Natural killer cell (primary cell): ENCODE measurements at regions not wholly inside any gene's neighbourhood (a gene's known extent, or its start where the extent isn't known, plus 50 kb on each side); places are given as distances from the start of the nearest gene placed in this dataset.

Experiments used
- ATAC-seq, 3 donors: fragments of 150-1000 bp in 2 of 3; fragments of 200-7000 bp in 1 of 3; cut with Tn5 transposase; 1 replicate in 1 of 3; 2 replicates in 2 of 3; pipeline ENCODE4 v1.10.0; 2021; ENCODE audit warnings: mild to moderate bottlenecking in 2 of 3, moderate library complexity in 2 of 3
- DNase-seq, 2 donors: peaks; one replicate each; pipeline versions ENCODE4 v3.0.0 to v3.0.0-alpha.2; 2013 to 2021; ENCODE audit warnings: mixed read lengths in 1 of 2
- H3K27ac ChIP-seq: one replicate; pipeline ENCODE4 v1.5.1; 2013; ENCODE audit warnings: mild to moderate bottlenecking, low read length
- H3K27me3 ChIP-seq: one replicate; pipeline ENCODE4 v1.6.1; 2013; ENCODE audit warnings: low read length; ENCODE audit not compliant: control insufficient read depth, insufficient read depth
- H3K36me3 ChIP-seq: one replicate; pipeline ENCODE4 v1.6.1; 2013; ENCODE audit warnings: low read length; ENCODE audit not compliant: control insufficient read depth, insufficient read depth
- H3K4me1 ChIP-seq: one replicate; pipeline ENCODE4 v1.6.1; 2013; ENCODE audit warnings: low read length; ENCODE audit not compliant: control insufficient read depth, insufficient read depth
- H3K4me3 ChIP-seq: one replicate; pipeline ENCODE4 v1.5.1; 2013; ENCODE audit warnings: low read length
- H3K9me3 ChIP-seq: one replicate; pipeline ENCODE4 v1.6.1; 2013; ENCODE audit warnings: low read length; ENCODE audit not compliant: control insufficient read depth, insufficient read depth
- H3K27ac Mint-ChIP-seq, 2 donors: one replicate each; pipeline ENCODE4 v1.8.0; 2022; ENCODE audit warnings: mild to moderate bottlenecking in 2 of 2, mixed read lengths in 2 of 2, moderate library complexity in 1 of 2
- H3K27me3 Mint-ChIP-seq, 2 donors: one replicate each; pipeline ENCODE4 v1.8.0; 2022; ENCODE audit warnings: low read depth in 2 of 2, mixed read lengths in 2 of 2
- H3K36me3 Mint-ChIP-seq: one replicate; pipeline ENCODE4 v1.8.0; 2022; ENCODE audit warnings: mixed read lengths
- H3K4me1 Mint-ChIP-seq, 2 donors: one replicate each; pipeline ENCODE4 v1.8.0; 2022; ENCODE audit warnings: mixed read lengths in 2 of 2
- H3K4me3 Mint-ChIP-seq: one replicate; pipeline ENCODE4 v1.8.0; 2022; ENCODE audit warnings: mild to moderate bottlenecking, moderate library complexity, mixed read lengths
- H3K9me3 Mint-ChIP-seq, 2 donors: one replicate each; pipeline ENCODE4 v1.8.0; 2022; ENCODE audit warnings: mixed read lengths in 2 of 2
- WGBS: methylation state at CpG from one replicate; pipeline ENCODE4 v1.1.7; 2013; ENCODE audit warnings: missing lambda C conversion rate; ENCODE audit not compliant: insufficient coverage; 5-methylcytosine and 5-hydroxymethylcytosine counted together
- intact Hi-C: fragments of 100-400 bp; cut with micrococcal nuclease; formaldehyde crosslinking; loops from one replicate; pipeline ENCODE4 v1.14.2; 2022
- TF ChIP-seq, protein P1 (sequence below): fragments of 200-600 bp; IDR thresholded peaks from one replicate; pipeline ENCODE4 v1.8.0; 2022; ENCODE audit warnings: antibody characterized with exemption

DNA sequence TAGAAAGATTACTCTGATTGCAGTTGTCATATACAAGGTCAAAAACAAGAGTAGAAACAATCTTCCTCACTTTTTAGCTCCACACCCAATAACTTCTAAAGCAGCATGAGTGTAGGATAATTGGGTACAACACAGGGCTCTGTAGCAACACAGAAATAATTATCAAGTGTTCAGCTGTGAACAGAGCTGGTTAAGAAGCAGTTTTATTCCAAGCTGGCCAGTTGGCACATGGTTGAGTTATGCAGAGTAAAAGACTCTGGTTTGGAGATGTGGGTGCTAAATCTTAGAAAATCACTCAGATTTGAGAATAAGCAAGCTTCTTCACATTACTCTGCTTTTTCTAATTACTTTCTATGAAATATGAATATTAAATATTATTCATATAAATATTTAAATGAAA lies 118.5 kb downstream of the KIF2B start:
- Histone ChIP-seq H3K9me3 (no peaks in the 10 kb centered on the region), H3K27ac (no peak overlapping the region), H3K36me3 (no peaks in the 10 kb centered on the region), H3K27me3 (no peaks in the 10 kb centered on the region), H3K4me3 (no peak overlapping the region), H3K4me1 (no peaks in the 10 kb centered on the region)
- no peaks in the 10 kb centered on the region for H3K36me3 Mint-ChIP-seq
- DNase-seq (no peak), ATAC-seq (no peak)
- H3K27ac Mint-ChIP-seq = no peak overlapping the region
- no peaks in the 10 kb centered on the region for H3K27me3 Mint-ChIP-seq
- no peaks in the 10 kb centered on the region for H3K4me1 Mint-ChIP-seq
- H3K9me3 Mint-ChIP-seq = peaks cover 12 to 18% of the 10 kb centered on the region in 2 donors
- TF ChIP-seq, protein P1, sequence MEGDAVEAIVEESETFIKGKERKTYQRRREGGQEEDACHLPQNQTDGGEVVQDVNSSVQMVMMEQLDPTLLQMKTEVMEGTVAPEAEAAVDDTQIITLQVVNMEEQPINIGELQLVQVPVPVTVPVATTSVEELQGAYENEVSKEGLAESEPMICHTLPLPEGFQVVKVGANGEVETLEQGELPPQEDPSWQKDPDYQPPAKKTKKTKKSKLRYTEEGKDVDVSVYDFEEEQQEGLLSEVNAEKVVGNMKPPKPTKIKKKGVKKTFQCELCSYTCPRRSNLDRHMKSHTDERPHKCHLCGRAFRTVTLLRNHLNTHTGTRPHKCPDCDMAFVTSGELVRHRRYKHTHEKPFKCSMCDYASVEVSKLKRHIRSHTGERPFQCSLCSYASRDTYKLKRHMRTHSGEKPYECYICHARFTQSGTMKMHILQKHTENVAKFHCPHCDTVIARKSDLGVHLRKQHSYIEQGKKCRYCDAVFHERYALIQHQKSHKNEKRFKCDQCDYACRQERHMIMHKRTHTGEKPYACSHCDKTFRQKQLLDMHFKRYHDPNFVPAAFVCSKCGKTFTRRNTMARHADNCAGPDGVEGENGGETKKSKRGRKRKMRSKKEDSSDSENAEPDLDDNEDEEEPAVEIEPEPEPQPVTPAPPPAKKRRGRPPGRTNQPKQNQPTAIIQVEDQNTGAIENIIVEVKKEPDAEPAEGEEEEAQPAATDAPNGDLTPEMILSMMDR = no peak
- H3K4me3 Mint-ChIP-seq = no peak overlapping the region
- intact Hi-C loops = no loop called here

DNA sequence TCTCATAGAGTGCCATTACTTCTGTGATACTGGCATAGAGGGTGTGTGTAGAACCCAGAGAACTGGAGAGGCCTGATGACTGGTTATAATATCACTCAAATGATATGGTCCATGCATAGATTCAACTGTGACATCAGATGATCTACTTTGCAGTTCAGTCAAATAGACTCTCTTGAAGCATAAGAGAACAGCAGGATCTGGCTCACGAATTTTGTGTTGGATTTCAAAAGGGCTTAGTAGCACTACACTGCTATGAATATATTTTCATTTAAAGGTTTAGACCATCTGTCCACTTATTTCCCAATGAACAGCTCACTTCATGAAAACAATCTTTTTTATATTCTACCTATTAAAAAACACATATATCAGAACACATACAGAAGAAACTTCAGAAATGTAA lies 119.7 kb downstream of the KIF2B start:
- H3K9me3 ChIP-seq = no peaks in the 10 kb centered on the region
- no peak for ATAC-seq
- TF ChIP-seq, protein P1 = no peak

DNA sequence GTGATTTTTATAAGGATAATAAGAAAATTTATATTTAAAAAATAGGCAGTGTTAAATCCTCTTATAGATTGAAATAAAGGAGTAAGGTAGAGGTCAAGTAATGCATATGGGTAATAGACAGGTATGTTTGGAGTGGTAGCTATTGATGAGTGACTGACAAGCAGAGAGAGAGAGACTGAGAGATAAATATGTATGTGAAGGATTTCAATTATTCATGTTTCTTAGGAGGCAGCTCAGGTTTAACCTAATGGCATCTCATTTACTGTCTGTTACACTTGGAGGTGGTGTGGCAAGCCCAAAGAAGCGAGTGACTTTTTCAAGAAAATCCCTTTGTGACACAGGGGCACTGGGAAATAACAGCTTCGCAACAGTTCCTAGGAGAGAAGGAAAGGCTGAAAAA lies 120.2 kb downstream of the KIF2B start:
- no peak overlapping the region for H3K27ac ChIP-seq
- H3K4me3 Mint-ChIP-seq = no peak overlapping the region
- no peak overlapping the region for H3K4me3 ChIP-seq
- TF ChIP-seq, protein P1 = no peak
- H3K9me3 Mint-ChIP-seq = peaks cover 11 to 12% of the 10 kb centered on the region in 2 donors
- no peaks in the 10 kb centered on the region for H3K36me3 ChIP-seq
- intact Hi-C loops = no loop called here
- DNase-seq = no peak
- H3K27me3 ChIP-seq = no peaks in the 10 kb centered on the region
- no peak overlapping the region for H3K27ac Mint-ChIP-seq
- H3K4me1 ChIP-seq = no peaks in the 10 kb centered on the region
- H3K4me1 Mint-ChIP-seq = no peaks in the 10 kb centered on the region
- no peaks in the 10 kb centered on the region for H3K36me3 Mint-ChIP-seq
- no peaks in the 10 kb centered on the region for H3K27me3 Mint-ChIP-seq
- no peak for ATAC-seq
- H3K9me3 ChIP-seq = no peaks in the 10 kb centered on the region
- 73% methylated on average over 1 of the region's 2 CpGs for WGBS

More for the DNA sequence above, 119.7 kb downstream of the KIF2B start:
- no peak for DNase-seq
- no peaks in the 10 kb centered on the region for H3K4me1 Mint-ChIP-seq
- intact Hi-C loops = no loop called here
- H3K36me3 Mint-ChIP-seq = no peaks in the 10 kb centered on the region
- no peaks in the 10 kb centered on the region for H3K27me3 Mint-ChIP-seq
- H3K9me3 Mint-ChIP-seq = peaks cover 12 to 16% of the 10 kb centered on the region in 2 donors
- H3K27ac Mint-ChIP-seq = no peak overlapping the region
- Histone ChIP-seq H3K36me3 (no peaks in the 10 kb centered on the region), H3K4me1 (no peaks in the 10 kb centered on the region), H3K27ac (no peak overlapping the region), H3K27me3 (no peaks in the 10 kb centered on the region), H3K4me3 (no peak overlapping the region)
- no peak overlapping the region for H3K4me3 Mint-ChIP-seq
- 25% methylated on average over 1 of the region's 1 CpG for WGBS

DNA sequence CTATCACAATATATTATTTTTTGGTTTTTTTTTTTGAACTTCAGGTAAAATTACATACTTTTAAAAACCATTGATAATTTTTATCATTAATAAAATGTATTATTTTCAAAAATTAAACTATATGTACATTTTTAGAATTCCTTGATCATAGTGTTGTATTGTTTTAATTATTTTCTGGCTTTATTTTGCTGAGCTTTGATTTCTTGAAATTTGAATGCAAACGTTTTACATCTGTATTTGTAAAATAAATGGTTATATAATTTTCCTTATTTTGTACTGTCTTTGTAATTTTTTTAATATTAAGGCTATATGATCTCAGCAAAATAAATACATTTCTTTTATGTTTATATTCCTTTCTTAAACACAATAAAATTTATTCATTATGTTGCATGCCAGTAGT lies 125.6 kb downstream of the KIF2B start:
- intact Hi-C loops = no loop called here
- no peak overlapping the region for H3K27ac Mint-ChIP-seq
- Histone ChIP-seq H3K36me3 (no peaks in the 10 kb centered on the region), H3K27me3 (no peaks in the 10 kb centered on the region), H3K9me3 (peaks cover 12% of the 10 kb centered on the region), H3K4me3 (no peak overlapping the region), H3K4me1 (no peaks in the 10 kb centered on the region), H3K27ac (no peak overlapping the region)
- ATAC-seq (no peak), DNase-seq (no peak)
- H3K27me3 Mint-ChIP-seq = no peaks in the 10 kb centered on the region
- no CpG with 5 or more reads among the region's 1 CpG for WGBS
- H3K4me1 Mint-ChIP-seq = no peaks in the 10 kb centered on the region
- TF ChIP-seq, protein P1 = no peak
- peaks cover 12 to 13% of the 10 kb centered on the region in 2 donors for H3K9me3 Mint-ChIP-seq
- H3K4me3 Mint-ChIP-seq = no peak overlapping the region
- H3K36me3 Mint-ChIP-seq = peaks cover under 1% of the 10 kb centered on the region
